Fibroblast of lung (primary cell): ENCODE measurements at regions not wholly inside any gene's neighbourhood (a gene's known extent, or its start where the extent isn't known, plus 50 kb on each side); places are given as distances from the start of the nearest gene placed in this dataset.

Source experiments
- DNase-seq, 2 donors: peaks; one replicate each; pipeline versions ENCODE4 v3.0.0 to v3.0.0-alpha.2; 2010; ENCODE audit warnings: low read depth in 2 of 2
- H2AFZ ChIP-seq: 2 replicates; pipeline ENCODE4 v1.5.1; 2012; ENCODE audit warnings: low read length, control low read depth, inconsistent platforms
- H3K27ac ChIP-seq: 2 replicates; pipeline ENCODE4 v1.5.1; 2011; ENCODE audit warnings: low read length, control low read depth; ENCODE audit not compliant: insufficient read depth
- H3K27me3 ChIP-seq: 2 replicates; pipeline ENCODE4 v1.5.1; 2011; ENCODE audit warnings: mild to moderate bottlenecking, low read length; ENCODE audit not compliant: control insufficient read depth, insufficient read depth
- H3K36me3 ChIP-seq: 2 replicates; pipeline ENCODE4 v1.5.1; 2011; ENCODE audit warnings: low read length; ENCODE audit not compliant: control insufficient read depth, insufficient read depth
- H3K4me1 ChIP-seq: 2 replicates; pipeline ENCODE4 v1.5.1; 2011; ENCODE audit warnings: low read length; ENCODE audit not compliant: control insufficient read depth, insufficient read depth; ENCODE audit errors: extremely low read depth
- H3K4me2 ChIP-seq: 2 replicates; pipeline ENCODE4 v1.5.1; 2011; ENCODE audit warnings: low read length, control low read depth; ENCODE audit not compliant: insufficient read depth; ENCODE audit errors: extremely low read depth
- H3K4me3 ChIP-seq, 4 experiments: fragments of 200-600 bp in 1 of 4; sonication (generic) in 1 of 4; replicated peaks in 1 of 4; 2 replicates each; pipeline ENCODE4 v1.5.1; 2011 to 2016; ENCODE audit warnings: low read length in 4 of 4, low read depth in 3 of 4, mild to moderate bottlenecking in 3 of 4, control low read depth in 2 of 4, inconsistent platforms in 1 of 4, mixed read lengths in 1 of 4; ENCODE audit not compliant: insufficient read depth in 1 of 4; ENCODE audit errors: control extremely low read depth in 1 of 4
- H3K79me2 ChIP-seq: 2 replicates; pipeline ENCODE4 v1.5.1; 2012; ENCODE audit warnings: mild to moderate bottlenecking, low read length, inconsistent platforms; ENCODE audit not compliant: control insufficient read depth, insufficient read depth
- H3K9ac ChIP-seq: 2 replicates; pipeline ENCODE4 v1.5.1; 2011; ENCODE audit warnings: mild to moderate bottlenecking, low read length, control low read depth; ENCODE audit not compliant: insufficient read depth
- H3K9me3 ChIP-seq: 2 replicates; pipeline ENCODE4 v1.5.1; 2012; ENCODE audit warnings: low read depth, low read length; ENCODE audit not compliant: control insufficient read depth, insufficient read depth
- H4K20me1 ChIP-seq: 2 replicates; pipeline ENCODE4 v1.5.1; 2011; ENCODE audit warnings: low read length; ENCODE audit not compliant: control insufficient read depth, insufficient read depth; ENCODE audit errors: extremely low read depth
- EZH2 ChIP-seq: IDR thresholded peaks from 2 replicates; pipeline ENCODE4 v1.5.1; 2012; ENCODE audit warnings: low read length, control low read depth, mild to moderate bottlenecking; ENCODE audit errors: missing control alignments
- TF ChIP-seq, protein P1 (sequence below), 2 donors: IDR thresholded peaks in 1 of 2; conservative IDR thresholded peaks in 1 of 2; 1 replicate in 1 of 2; 2 replicates in 1 of 2; pipeline ENCODE4 v1.5.1; 2011 to 2012; ENCODE audit warnings: low read length in 2 of 2, control low read depth in 1 of 2, inconsistent platforms in 1 of 2, low read depth in 1 of 2, mild to moderate bottlenecking in 1 of 2

GRCh38 chr20:50395251-50395729 is 114.9 kb upstream of the PTPN1 start:
- Histone ChIP-seq H3K27ac (no peak overlapping the region), H3K9me3 (no peaks in the 10 kb centered on the region), H3K27me3 (no peaks in the 10 kb centered on the region), H3K9ac (no peak overlapping the region), H4K20me1 (no peaks in the 10 kb centered on the region), H3K4me2 (no peak overlapping the region), H3K4me3 (no peak overlapping the region), H2AFZ (no peak overlapping the region), H3K36me3 (no peaks in the 10 kb centered on the region), H3K4me1 (peaks cover 8% of the 10 kb centered on the region), H3K79me2 (no peaks in the 10 kb centered on the region)
- TF ChIP-seq, protein P1, sequence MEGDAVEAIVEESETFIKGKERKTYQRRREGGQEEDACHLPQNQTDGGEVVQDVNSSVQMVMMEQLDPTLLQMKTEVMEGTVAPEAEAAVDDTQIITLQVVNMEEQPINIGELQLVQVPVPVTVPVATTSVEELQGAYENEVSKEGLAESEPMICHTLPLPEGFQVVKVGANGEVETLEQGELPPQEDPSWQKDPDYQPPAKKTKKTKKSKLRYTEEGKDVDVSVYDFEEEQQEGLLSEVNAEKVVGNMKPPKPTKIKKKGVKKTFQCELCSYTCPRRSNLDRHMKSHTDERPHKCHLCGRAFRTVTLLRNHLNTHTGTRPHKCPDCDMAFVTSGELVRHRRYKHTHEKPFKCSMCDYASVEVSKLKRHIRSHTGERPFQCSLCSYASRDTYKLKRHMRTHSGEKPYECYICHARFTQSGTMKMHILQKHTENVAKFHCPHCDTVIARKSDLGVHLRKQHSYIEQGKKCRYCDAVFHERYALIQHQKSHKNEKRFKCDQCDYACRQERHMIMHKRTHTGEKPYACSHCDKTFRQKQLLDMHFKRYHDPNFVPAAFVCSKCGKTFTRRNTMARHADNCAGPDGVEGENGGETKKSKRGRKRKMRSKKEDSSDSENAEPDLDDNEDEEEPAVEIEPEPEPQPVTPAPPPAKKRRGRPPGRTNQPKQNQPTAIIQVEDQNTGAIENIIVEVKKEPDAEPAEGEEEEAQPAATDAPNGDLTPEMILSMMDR (conservative IDR thresholded peaks at IDR 0.05 in 1 of 2, IDR thresholded peaks at IDR 0.05 in 1 of 2; ENCODE audit: low read depth in 1 of 2, low read length in 2 of 2), result no peak
- TF ChIP-seq EZH2, result no peak
- peak; percentile 28 to 87 for DNase-seq

- Histone ChIP-seq H3K27ac (no peak overlapping the region), H3K9ac (no peak overlapping the region), H3K4me1 (peaks cover 8% of the 10 kb centered on the region), H4K20me1 (no peaks in the 10 kb centered on the region), H3K4me3 (no peak overlapping the region), H2AFZ (no peak overlapping the region), H3K9me3 (no peaks in the 10 kb centered on the region), H3K79me2 (no peaks in the 10 kb centered on the region), H3K27me3 (no peaks in the 10 kb centered on the region), H3K4me2 (no peak overlapping the region), H3K36me3 (no peaks in the 10 kb centered on the region)
- TF ChIP-seq EZH2, result no peak
- TF ChIP-seq, protein P1 (conservative IDR thresholded peaks at IDR 0.05 in 1 of 2, IDR thresholded peaks at IDR 0.05 in 1 of 2; ENCODE audit: low read depth in 1 of 2, low read length in 2 of 2), result no peak
- DNase-seq, result no peak
Observed at GRCh38 chr20:50395914-50396488, 114.2 kb upstream of the PTPN1 start.

DNA sequence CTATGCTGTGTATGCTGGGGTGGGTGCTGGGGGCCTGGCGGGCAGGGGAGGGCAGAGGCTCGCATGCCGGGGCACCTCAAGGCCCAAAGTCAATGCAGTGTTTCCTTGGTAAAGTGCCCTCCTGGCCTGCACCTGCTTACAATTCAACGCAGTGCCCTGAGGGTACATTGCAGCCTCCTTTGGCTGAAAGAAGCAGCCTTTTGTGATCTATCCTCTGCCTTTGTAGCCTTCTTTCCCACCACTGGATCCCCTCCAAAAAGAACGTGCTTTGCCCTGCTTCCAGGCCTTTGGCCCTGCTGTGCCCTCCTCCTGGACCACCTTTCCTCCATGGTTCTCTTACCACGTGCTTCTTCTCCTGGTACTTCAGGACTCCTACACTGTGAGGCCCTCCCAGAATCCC is 113.6 kb upstream of the PTPN1 start:
- Histone ChIP-seq H3K4me2 (no peak overlapping the region), H3K27me3 (no peaks in the 10 kb centered on the region), H4K20me1 (no peaks in the 10 kb centered on the region), H3K36me3 (no peaks in the 10 kb centered on the region), H3K27ac (no peak overlapping the region), H2AFZ (no peak overlapping the region), H3K9ac (no peak overlapping the region), H3K9me3 (no peaks in the 10 kb centered on the region), H3K4me1 (peaks cover 8% of the 10 kb centered on the region), H3K79me2 (no peaks in the 10 kb centered on the region), H3K4me3 (no peak overlapping the region)
- no peak for TF ChIP-seq EZH2
- DNase-seq, result no peak
